CD4-positive, alpha-beta T cell treated with Interleukin-4 for 4 hours (primary cell): ENCODE measurements at regions not wholly inside any gene's neighbourhood (a gene's known extent, or its start where the extent isn't known, plus 50 kb on each side); places are given as distances from the start of the nearest gene placed in this dataset.

Experiments
- DNase-seq: peaks from one replicate; pipeline ENCODE4 v3.0.0-alpha.2; 2020

- no peak for DNase-seq
Measured at GRCh38 chr6:43946641-43947363, 176.8 kb downstream of the VEGFA start.

DNA sequence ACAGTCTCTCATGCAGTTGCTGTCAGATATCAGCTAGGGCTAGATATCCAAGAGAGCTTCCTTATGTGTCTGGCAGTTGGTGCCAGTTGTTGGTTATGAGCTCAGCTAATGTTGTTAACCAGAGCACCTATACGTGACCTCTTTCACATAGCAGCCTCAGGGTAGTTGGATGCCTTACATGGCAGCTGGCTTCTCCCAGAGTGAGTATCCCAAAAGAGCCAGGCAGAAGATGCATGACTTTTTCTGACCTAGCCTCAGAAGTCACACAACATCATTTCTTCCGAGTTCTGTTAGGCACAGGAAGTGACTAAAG lies 175.7 kb downstream of the VEGFA start:
- no peak for DNase-seq

- DNase-seq = no peak
Measured at GRCh38 chr6:43944908-43945767, 175.1 kb downstream of the VEGFA start.

- DNase-seq = no peak
Measured at GRCh38 chr6:43943781-43944250, 173.8 kb downstream of the VEGFA start.

DNA sequence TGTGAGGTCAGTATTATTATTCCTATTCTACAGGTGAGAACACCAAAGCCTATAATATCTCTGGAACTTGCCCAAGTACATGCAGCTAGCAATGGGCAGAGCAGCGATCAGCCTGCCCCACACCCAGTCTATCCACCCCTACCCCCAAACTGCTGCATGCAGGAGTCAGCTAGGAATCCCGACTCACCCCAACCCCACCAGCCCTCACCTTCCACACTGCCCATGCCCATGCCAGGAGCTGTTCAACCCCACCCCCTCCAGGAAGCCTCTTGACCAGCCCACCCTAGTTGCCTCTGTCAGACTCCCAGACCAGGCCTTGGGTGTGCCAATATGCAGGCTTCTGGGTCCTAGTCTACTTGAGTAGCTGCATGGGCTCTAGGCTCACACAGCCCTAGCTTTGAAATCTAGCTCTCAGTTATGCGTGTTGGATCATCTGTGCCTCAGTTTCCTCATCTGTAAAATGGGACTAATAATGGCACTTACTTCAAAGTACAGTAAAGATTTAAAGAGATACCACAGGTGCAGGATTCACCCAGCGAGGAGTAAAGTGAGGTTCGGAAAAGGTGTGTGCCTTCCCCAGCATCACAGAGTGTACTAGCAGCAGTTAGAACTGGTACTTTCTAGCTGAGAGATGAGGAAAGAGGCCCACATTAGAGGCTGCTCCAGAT lies 173.2 kb downstream of the VEGFA start:
- no peak for DNase-seq

DNA sequence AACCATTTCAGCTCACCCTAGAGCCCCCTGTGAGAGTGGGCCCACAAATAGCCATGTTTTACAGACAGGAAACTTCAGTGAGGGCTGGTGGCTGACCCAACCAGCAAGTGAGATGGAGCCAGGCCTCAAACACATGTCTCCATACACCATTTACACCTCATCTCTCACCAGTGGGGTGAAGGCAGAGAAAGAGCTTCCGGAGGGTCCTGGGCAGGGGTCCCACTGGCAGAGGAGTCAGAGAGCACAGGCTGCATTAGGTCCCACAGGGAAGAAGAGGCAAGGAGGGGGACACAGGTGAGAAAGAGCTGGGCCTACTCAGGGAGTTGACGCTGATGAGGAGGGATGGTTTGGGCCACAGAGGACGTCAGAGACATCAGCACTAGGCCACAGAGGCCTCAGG lies 172.6 kb downstream of the VEGFA start:
- no peak for DNase-seq

DNA sequence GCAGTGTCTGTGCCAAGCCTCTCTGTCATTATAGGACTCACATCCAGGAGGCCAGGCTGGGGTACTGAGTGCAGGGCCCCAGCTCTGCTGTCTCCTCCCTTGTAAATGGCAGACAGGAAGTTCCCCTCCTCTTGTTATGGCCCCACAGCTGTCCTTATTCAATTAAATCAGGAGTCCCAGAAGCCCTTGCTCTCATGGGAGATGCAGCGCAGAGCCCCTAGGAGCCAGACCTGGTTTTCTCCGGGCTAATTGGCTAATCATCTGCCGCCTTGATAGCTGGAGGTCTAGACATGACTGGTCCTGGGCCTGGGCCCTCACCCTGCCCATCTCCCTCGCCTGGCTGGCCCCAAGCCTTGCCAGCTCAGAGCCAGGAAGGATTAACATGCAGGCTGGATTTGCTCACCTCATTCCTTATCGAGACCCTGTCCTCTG lies 172.0 kb downstream of the VEGFA start:
- DNase-seq = no peak

- DNase-seq = no peak
Measured at GRCh38 chr6:43941174-43941573, 171.2 kb downstream of the VEGFA start.

GRCh38 chr6:43940393-43941087 lies 170.5 kb downstream of the VEGFA start:
- DNase-seq = no peak

GRCh38 chr6:43940071-43940392 lies 170.0 kb downstream of the VEGFA start:
- no peak for DNase-seq

DNA sequence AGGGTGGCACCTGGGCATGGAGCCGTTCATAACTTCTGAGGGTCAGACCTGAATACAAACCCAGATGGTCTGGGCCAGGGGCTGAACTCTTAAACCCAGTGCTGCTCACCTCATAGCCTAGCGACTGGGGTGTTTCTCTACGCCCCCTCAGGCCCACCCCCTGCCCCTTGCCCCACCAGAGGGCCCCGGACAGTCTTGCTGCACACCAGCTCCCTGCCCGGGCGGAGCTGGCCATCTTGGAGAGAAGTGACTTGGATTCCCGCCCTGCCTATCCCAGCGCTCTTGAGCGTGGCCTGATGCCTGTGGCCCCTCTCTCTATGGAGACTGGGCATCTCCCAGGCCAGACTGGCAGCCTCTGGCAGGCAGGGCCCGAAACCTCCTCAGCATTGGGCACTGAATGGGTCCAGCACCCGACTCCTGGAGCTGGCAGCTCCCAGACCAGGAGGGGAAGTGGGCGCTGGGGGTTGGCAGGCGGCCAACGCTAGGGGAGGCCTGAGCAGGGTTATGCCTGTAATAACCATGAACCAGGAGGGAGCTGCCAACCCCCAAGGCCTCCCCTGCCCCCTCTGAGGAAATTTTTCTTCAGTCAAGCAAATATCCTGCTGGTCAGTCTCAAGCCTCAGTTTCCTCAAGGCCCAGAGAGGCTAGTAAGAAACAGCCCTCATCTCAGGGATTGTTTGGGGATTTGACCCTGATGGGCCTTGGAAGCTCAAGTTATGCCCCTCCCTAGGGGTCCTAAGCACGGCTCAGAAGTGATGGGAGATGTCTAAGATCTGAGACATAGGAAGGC lies 169.5 kb downstream of the VEGFA start:
- no peak for DNase-seq

DNA sequence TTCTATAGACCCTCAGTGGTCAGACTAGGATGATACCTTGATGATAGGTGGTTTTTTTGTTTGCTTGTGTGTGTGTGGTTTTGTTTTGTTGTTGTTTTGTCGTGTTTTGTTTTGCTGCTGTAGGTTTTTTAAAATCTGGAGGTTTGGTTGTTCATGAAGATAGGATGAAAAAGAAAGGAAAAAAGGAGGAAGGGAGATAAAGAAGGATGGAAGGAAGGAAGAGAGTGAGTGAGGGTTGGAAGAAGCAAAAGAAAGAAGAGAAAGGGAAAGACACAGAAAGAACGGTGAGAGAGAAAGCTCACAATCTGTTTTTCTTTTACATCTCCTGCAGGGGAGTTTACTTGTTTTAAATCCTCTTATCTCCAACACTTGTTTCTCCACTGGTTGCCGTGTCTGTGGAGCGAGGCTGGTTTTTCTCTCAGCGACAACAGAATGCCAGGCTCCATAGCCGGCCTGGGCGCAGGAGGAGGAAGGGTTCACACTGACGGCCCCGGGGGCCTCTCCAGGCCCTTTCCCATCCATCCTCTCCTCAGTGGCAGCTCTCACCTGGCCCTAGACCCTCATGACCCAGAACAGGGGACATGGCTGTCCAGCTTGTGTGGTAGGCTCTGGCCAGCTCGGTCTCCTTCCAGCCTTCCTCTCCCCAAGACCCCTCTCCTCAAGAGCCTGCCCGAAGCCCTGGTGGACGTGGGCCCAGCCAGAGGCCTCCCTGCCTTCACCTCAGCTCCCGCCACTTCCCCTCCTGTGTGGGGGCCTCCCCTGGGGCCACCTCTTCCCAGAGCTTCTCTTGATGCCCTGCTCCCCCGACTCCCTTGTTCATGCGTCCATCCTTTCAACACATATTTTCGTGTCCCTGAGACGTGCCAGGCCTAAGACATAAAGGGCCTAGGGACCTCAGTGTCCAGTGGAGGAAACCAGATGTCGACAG lies 168.4 kb downstream of the VEGFA start:
- DNase-seq = no peak

DNA sequence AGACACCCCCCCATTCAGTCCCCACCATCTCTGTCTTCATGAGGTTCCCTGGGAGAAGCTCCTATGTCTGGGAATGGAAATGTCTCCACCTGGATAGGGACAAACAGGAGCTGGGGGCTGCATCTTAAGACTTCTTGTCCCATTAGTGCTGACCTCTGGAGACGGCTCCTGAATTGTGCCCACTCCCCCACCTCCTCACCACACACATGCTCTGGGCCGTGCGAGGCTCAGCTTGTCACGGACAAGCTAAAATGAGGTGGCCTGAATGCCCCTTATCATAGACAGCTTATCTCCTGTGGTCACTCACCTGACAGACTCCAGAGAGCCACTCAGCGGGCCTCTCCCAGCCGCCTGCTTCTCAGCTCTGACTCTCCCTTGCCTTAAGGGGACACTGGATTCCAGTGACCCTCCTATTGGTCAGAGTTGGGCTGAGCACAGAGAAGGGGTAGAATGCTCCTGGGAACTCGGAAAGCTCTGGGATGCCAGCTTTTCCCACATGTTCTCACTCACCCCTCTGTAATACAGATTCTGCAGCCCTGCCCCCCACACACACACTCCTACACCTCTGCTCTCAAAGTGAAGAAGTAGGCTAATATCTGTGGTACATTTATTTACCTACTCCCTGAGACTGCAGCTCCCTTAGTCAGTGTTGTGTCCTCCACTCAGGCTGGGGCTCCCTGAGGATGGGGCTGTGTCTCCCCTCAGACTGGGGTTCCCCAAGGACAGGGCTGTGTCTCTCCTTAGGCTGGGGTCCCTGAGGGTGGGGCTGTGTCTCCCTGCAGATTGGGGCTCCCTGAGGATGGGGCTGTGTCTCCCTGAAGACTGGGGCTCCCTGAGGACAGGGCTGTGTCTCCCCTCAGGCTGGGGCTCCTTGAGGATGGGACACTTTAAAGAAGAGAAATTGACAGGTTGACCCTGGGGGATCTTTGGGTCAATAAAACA lies 167.5 kb downstream of the VEGFA start:
- DNase-seq = no peak

DNA sequence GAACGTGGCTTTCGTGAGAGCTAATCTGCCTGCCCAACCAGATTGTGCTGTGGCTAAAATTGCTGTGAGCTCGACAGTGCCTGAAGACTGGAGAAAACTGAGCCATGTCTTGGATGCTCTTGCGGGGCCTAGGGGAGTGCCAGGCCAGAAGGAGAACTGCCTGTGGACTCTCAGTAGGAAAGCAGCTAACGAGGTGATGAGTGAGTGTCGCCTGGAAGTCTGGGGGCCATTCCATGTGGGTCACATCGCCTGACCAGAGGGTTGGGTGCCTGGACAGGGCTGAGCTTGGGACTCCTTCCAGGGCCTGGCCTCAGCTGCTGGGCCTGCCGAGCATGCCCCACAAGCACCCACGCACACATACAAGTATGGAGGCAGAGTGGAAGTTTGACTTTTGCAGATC lies 166.5 kb downstream of the VEGFA start:
- DNase-seq = no peak

- DNase-seq = no peak
Measured at GRCh38 chr6:43935921-43936439, 166.0 kb downstream of the VEGFA start.

DNA sequence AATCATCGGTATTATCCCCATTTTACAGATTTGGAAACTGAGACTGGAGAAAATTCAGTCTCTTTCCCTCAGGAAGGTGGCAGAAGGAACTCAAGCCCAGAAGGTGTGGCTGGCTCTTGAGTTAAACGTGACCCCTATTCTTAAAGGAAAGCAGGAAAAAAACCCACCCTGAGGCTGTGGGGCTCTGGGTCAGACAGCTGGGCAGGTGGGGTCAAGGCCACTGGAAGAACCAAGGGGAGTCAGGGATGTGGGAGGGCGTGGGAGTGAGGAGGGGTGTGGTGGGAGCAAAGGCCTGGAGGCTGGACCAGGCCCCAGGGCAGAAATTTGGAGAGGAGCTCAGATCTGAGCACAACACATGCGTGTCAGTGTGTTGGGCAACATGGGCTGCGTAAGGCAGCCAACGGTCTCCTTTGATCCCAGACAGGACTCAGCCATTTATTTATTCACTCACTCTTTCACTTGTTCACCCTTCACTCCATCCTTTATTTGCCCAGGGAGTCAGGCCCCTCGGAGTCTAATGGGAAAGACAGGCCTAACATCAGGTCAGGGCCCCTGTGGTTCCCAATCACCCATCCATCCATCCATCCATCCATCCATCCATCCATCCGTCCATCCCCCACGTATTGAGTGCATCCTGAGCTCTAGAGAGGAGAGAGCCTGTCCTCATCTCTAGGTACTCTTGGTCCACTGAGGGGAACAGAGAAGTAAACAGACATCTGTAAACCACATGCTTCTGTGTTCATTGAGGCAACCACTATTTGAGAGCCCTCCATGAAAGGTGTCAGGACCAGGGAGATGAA lies 165.0 kb downstream of the VEGFA start:
- no peak for DNase-seq

- DNase-seq = no peak
Measured at GRCh38 chr6:43934183-43934802, 164.3 kb downstream of the VEGFA start.

DNA sequence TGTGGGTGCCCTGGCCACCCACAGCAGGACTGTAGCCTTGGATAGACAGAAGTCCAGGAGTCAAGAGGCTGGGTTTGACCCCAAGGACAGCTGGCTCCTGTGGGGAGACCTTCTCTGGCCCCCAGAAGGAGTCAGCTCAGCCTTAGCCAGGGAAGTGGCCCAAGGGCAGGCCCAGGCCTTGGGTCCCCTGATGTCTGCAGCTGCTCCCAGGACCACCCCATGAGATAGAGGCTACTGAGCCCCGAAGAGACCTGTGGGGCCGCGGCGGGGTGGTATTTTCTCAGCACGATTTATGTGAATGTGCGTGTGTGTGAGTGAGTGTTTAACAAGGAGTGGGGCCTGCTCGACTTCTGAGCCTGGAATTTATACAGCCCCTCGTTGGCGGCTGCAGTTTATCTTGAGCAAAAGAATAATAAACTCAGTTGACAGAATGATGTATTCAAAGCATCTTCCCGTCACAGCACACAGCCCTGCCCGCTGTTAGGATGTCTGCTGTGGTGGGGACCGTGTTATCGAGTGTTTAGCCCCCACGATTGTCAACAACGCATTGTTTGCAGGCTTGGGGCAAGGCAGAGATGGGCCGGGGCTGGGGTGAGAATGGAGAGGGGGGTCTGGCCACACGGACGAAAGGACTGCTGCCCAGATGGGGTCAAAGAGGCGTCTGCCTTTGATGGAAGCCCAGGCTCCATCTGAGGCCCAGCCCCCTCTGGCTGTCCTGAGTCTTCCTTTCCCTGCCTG lies 163.3 kb downstream of the VEGFA start:
- DNase-seq = no peak
